ENCODE measurements at regions not wholly inside any gene's neighbourhood (a gene's known extent, or its start where the extent isn't known, plus 50 kb on each side); places are given as distances from the start of the nearest gene placed in this dataset.
"Not testable (repeated sequence)": the region's sequence is repeated elsewhere in the genome, so short reads cannot be mapped to it uniquely, and the experiment has no call there.

GRCh38 chr5:150960791-150961396 lies 56.1 kb upstream of the ZNF300 start:
- intact Hi-C loops (cut with DNase I) = no loop called here
- Histone ChIP-seq H3K4me1 (no peaks in the 10 kb centered on the region), H3K9me3 (peaks cover 0 to 59% (median 28%) of the 10 kb centered on the region in 4 donors), H3K27me3 (peaks cover 0 to 5% (median 0%) of the 10 kb centered on the region in 4 donors), H3K36me3 (no peaks in the 10 kb centered on the region), H3K4me3 (no peak overlapping the region), H3K27ac (replicated peaks in 1 of 4) (no peak overlapping the region)
- WGBS = 93% methylated on average over 1 of the region's 1 CpG
- DNase-seq (ENCODE audit: extremely low spot score) = no peak
- no peak for TF ChIP-seq EP300 (IDR thresholded peaks at IDR 0.05)
- no peak for TF ChIP-seq CTCF (IDR thresholded peaks at IDR 0.05)
- no peak for TF ChIP-seq POLR2AphosphoS5 (IDR thresholded peaks at IDR 0.05)
- TF ChIP-seq POLR2A (IDR thresholded peaks at IDR 0.05; ENCODE audit: low read depth) = no peak

GRCh38 chr5:150960323-150960722 lies 55.5 kb upstream of the ZNF300 start:
- peaks cover 0 to 60% (median 29%) of the 10 kb centered on the region in 4 donors for H3K9me3 ChIP-seq
- not testable (repeated sequence) for H3K4me1 ChIP-seq

More at GRCh38 chr5:150960323-150960722, 55.5 kb upstream of the ZNF300 start:
- H3K27ac ChIP-seq (replicated peaks in 1 of 4); intact Hi-C loops (cut with DNase I); DNase-seq (ENCODE audit: extremely low spot score); H3K36me3 ChIP-seq; H3K27me3 ChIP-seq; H3K4me3 ChIP-seq: not testable (repeated sequence)
